BJ (cell line): ENCODE measurements at regions not wholly inside any gene's neighbourhood (a gene's known extent, or its start where the extent isn't known, plus 50 kb on each side); places are given as distances from the start of the nearest gene placed in this dataset.

Experiments
- CTCF ChIA-PET: fragments of 350-600 bp; formaldehyde crosslinking; extraction: SDS; loops from one replicate; lab custom pipeline; 2021; ENCODE audit warnings: antibody characterized with exemption, inconsistent platforms; lab: Yijun Ruan, JAX
- POLR2A ChIA-PET: fragments of 300-600 bp; sonication (Branson Sonifier 250); formaldehyde crosslinking; extraction: SDS; loops from one replicate; lab custom pipeline; 2021; ENCODE audit warnings: antibody characterized with exemption; lab: Charles Lee
- DNase-seq: peaks from one replicate; pipeline ENCODE4 v3.0.0-alpha.2; 2011; ENCODE audit warnings: low read depth
- H3K27me3 ChIP-seq: 2 replicates; pipeline ENCODE4 v1.6.0; 2011; ENCODE audit warnings: low read length; ENCODE audit not compliant: control insufficient read depth, insufficient read depth
- H3K36me3 ChIP-seq: 2 replicates; pipeline ENCODE4 v1.5.1; 2011; ENCODE audit warnings: low read length; ENCODE audit not compliant: control insufficient read depth, insufficient read depth
- H3K4me3 ChIP-seq: 2 replicates; pipeline ENCODE4 v1.5.1; 2011; ENCODE audit warnings: low read depth, mild to moderate bottlenecking, control low read depth, low read length
- CTCF ChIP-seq: IDR thresholded peaks from 2 replicates; pipeline ENCODE4 v1.5.1; 2011; ENCODE audit warnings: low read depth, mild to moderate bottlenecking, control low read depth, inconsistent platforms, low read length, moderate library complexity; ENCODE audit not compliant: insufficient read depth

GRCh38 chr1:242800521-242800920, 276.0 kb upstream of the PLD5 start:
- no peak for TF ChIP-seq CTCF
- ChIA-PET POLR2A (no interaction called here), CTCF (no interaction called here)
- Histone ChIP-seq H3K4me3 (no peak overlapping the region), H3K36me3 (no peaks in the 10 kb centered on the region), H3K27me3 (no peaks in the 10 kb centered on the region)
- no peak for DNase-seq

- DNase-seq = no peak
- no peak overlapping the region for H3K4me3 ChIP-seq
- H3K36me3 ChIP-seq = no peaks in the 10 kb centered on the region
- ChIA-PET CTCF (no interaction called here), POLR2A (no interaction called here)
- TF ChIP-seq CTCF = no peak
- H3K27me3 ChIP-seq = no peaks in the 10 kb centered on the region
Measured at GRCh38 chr1:242797856-242798255, 273.4 kb upstream of the PLD5 start.

GRCh38 chr1:242788771-242789170, 264.3 kb upstream of the PLD5 start:
- no peak for TF ChIP-seq CTCF
- Histone ChIP-seq H3K36me3 (no peaks in the 10 kb centered on the region), H3K4me3 (no peak overlapping the region), H3K27me3 (no peaks in the 10 kb centered on the region)
- POLR2A ChIA-PET = no interaction called here
- DNase-seq = no peak
- CTCF ChIA-PET = no interaction called here

- no peak for TF ChIP-seq CTCF
- POLR2A ChIA-PET = no interaction called here
- Histone ChIP-seq H3K4me3 (no peak overlapping the region), H3K27me3 (no peaks in the 10 kb centered on the region), H3K36me3 (no peaks in the 10 kb centered on the region)
- CTCF ChIA-PET = no interaction called here
- DNase-seq = no peak
Measured at GRCh38 chr1:242787968-242788367, 263.5 kb upstream of the PLD5 start.

- no peaks in the 10 kb centered on the region for H3K36me3 ChIP-seq
- H3K27me3 ChIP-seq = no peaks in the 10 kb centered on the region
- CTCF ChIA-PET = no interaction called here
- DNase-seq = no peak
- POLR2A ChIA-PET = no interaction called here
- no peak for TF ChIP-seq CTCF
- no peak overlapping the region for H3K4me3 ChIP-seq
Measured at GRCh38 chr1:242784807-242785206, 260.3 kb upstream of the PLD5 start.
